HG03060 (cell line): ENCODE measurements at regions not wholly inside any gene's neighbourhood (a gene's known extent, or its start where the extent isn't known, plus 50 kb on each side); places are given as distances from the start of the nearest gene placed in this dataset.
"Not testable (repeated sequence)": the region's sequence is repeated elsewhere in the genome, so short reads cannot be mapped to it uniquely, and the experiment has no call there.

Experiments
- ATAC-seq: cut with Tn5 transposase; IDR thresholded peaks from one replicate; pipeline ENCODE4 v1.9.1; 2021; ENCODE audit warnings: low read depth, moderate number of reproducible peaks; ENCODE audit not compliant: unreplicated experiment

GRCh38 chr12:88922816-88923215 is 342.5 kb upstream of the KITLG start:
- ATAC-seq: no peak

- ATAC-seq: no peak
Measured at GRCh38 chr12:88921890-88922532, 341.7 kb upstream of the KITLG start.

GRCh38 chr12:88921434-88921833 is 341.2 kb upstream of the KITLG start:
- no peak for ATAC-seq

- ATAC-seq: no peak
Measured at GRCh38 chr12:88918161-88918560, 337.9 kb upstream of the KITLG start.

GRCh38 chr12:88914967-88915366 is 334.7 kb upstream of the KITLG start:
- ATAC-seq: no peak

GRCh38 chr12:88909510-88909909 is 329.2 kb upstream of the KITLG start:
- ATAC-seq: no peak

GRCh38 chr12:88908345-88908744 is 328.1 kb upstream of the KITLG start:
- no peak for ATAC-seq

- ATAC-seq: no peak
Measured at GRCh38 chr12:88904705-88905104, 324.4 kb upstream of the KITLG start.

- no peak for ATAC-seq
Measured at GRCh38 chr12:88903333-88903732, 323.1 kb upstream of the KITLG start.

GRCh38 chr12:88897723-88898122 is 317.5 kb upstream of the KITLG start:
- no peak for ATAC-seq

- no peak for ATAC-seq
Measured at GRCh38 chr12:88896958-88897357, 316.7 kb upstream of the KITLG start.

- ATAC-seq: no peak
Measured at GRCh38 chr12:88895634-88896033, 315.4 kb upstream of the KITLG start.

GRCh38 chr12:88893801-88894200 is 313.5 kb upstream of the KITLG start:
- ATAC-seq: no peak

- ATAC-seq: not testable (repeated sequence)
Measured at GRCh38 chr12:88891434-88891833, 311.2 kb upstream of the KITLG start.

GRCh38 chr12:88889326-88890110 is 309.2 kb upstream of the KITLG start:
- no peak for ATAC-seq

GRCh38 chr12:88884600-88884999 is 304.3 kb upstream of the KITLG start:
- no peak for ATAC-seq

GRCh38 chr12:88882662-88883061 is 302.4 kb upstream of the KITLG start:
- no peak for ATAC-seq

- no peak for ATAC-seq
Measured at GRCh38 chr12:88880051-88880450, 299.8 kb upstream of the KITLG start.

- ATAC-seq: no peak
Measured at GRCh38 chr12:88878295-88878694, 298.0 kb upstream of the KITLG start.

- no peak for ATAC-seq
Measured at GRCh38 chr12:88876857-88877256, 296.6 kb upstream of the KITLG start.

- ATAC-seq: no peak
Measured at GRCh38 chr12:88870000-88870737, 289.9 kb upstream of the KITLG start.
